Spleen (tissue), 7 donors: ENCODE measurements at regions not wholly inside any gene's neighbourhood (a gene's known extent, or its start where the extent isn't known, plus 50 kb on each side); places are given as distances from the start of the nearest gene placed in this dataset.

Experiments used
- POLR2A ChIP-seq, 3 donors: fragments of 450-650 bp; IDR thresholded peaks; one replicate each; pipeline ENCODE4 v1.5.1; 2017; ENCODE audit warnings: antibody characterized with exemption in 3 of 3, mild to moderate bottlenecking in 1 of 3
- POLR2AphosphoS5 ChIP-seq, 3 donors: sonication (generic); formaldehyde crosslinking; IDR thresholded peaks; one replicate each; pipeline ENCODE4 v1.5.1; 2017; ENCODE audit warnings: antibody characterized with exemption in 3 of 3
- TF ChIP-seq, protein P1 (sequence below), 11 experiments: fragments of 200-600 bp in 7 of 11; fragments of 450-650 bp in 4 of 11; sonication (generic) in 4 of 11; IDR thresholded peaks in 8 of 11; conservative IDR thresholded peaks in 3 of 11; 1 replicate in 7 of 11; 2 replicates in 4 of 11; pipeline versions ENCODE4 v1.4.0 to v1.8.0; 2016 to 2021; ENCODE audit warnings: antibody characterized with exemption in 11 of 11, inconsistent platforms in 4 of 11, mild to moderate bottlenecking in 1 of 11
- donor health status: DM: no; HTN: no; CAD: no; lungs with moderate emphysema.
- donor health status: DM: no; HTN: no; CAD: no.
- donor health status: DM: no; HTN: no; CAD: no.

DNA sequence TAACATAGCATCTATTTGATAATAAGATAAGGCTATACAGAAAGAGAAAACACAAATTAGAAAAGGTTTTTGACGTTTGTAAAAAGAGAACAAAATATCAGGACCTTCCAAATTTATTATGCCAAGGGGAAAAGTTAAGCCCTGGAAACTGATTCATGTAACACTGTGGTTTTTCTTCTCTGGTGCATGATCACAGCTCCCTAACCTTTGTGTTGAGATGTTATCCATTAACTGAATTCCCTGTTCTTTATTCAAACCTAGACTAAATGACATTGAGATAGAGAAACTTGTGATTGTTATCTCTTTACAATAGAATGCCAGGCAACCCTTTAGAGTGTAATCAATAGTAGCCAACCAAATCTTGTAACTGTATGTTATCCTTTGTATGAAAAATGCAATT is 141.5 kb upstream of the NRG3 start:
- TF ChIP-seq, protein P1, sequence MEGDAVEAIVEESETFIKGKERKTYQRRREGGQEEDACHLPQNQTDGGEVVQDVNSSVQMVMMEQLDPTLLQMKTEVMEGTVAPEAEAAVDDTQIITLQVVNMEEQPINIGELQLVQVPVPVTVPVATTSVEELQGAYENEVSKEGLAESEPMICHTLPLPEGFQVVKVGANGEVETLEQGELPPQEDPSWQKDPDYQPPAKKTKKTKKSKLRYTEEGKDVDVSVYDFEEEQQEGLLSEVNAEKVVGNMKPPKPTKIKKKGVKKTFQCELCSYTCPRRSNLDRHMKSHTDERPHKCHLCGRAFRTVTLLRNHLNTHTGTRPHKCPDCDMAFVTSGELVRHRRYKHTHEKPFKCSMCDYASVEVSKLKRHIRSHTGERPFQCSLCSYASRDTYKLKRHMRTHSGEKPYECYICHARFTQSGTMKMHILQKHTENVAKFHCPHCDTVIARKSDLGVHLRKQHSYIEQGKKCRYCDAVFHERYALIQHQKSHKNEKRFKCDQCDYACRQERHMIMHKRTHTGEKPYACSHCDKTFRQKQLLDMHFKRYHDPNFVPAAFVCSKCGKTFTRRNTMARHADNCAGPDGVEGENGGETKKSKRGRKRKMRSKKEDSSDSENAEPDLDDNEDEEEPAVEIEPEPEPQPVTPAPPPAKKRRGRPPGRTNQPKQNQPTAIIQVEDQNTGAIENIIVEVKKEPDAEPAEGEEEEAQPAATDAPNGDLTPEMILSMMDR (IDR thresholded peaks at IDR 0.05 in 8 of 11, conservative IDR thresholded peaks at IDR 0.05 in 3 of 11) = no peak
- TF ChIP-seq POLR2A (IDR thresholded peaks at IDR 0.05) (no peak), POLR2AphosphoS5 (IDR thresholded peaks at IDR 0.05) (no peak)
